Upper lobe of left lung (tissue), 4 donors: ENCODE measurements at regions not wholly inside any gene's neighbourhood (a gene's known extent, or its start where the extent isn't known, plus 50 kb on each side); places are given as distances from the start of the nearest gene placed in this dataset.

Experiments
- POLR2A ChIP-seq, 4 donors: fragments of 450-650 bp; IDR thresholded peaks; one replicate each; pipeline ENCODE4 v1.5.1; 2016 to 2017; ENCODE audit warnings: antibody characterized with exemption in 4 of 4, mild to moderate bottlenecking in 2 of 4
- POLR2AphosphoS5 ChIP-seq, 2 donors: sonication (generic); formaldehyde crosslinking; IDR thresholded peaks; one replicate each; pipeline ENCODE4 v1.5.1; 2017; ENCODE audit warnings: antibody characterized with exemption in 2 of 2
- TF ChIP-seq, protein P1 (sequence below), 6 experiments: fragments of 450-650 bp in 4 of 6; fragments of 200-600 bp in 2 of 6; sonication (generic) in 2 of 6; IDR thresholded peaks; one replicate each; pipeline ENCODE4 v1.5.1; 2016 to 2019; ENCODE audit warnings: antibody characterized with exemption in 6 of 6

DNA sequence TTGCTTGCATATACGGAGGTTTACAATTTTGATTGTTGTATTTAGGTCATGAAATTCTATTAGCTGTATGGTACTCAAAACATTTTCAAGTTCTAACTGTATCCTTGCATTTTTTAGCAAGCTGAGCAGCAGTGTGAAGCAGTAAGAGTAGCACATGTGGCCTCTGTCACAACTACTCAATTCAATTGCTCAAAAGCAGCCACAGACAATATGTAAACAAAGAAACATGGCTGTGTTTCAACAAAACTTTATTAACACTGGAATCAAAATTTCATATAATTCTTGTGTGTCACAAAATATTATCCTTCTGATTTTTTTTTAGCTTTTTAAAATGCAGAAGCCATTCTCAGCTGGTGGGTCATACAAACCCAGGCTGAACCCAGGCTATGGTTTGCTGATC is 266.7 kb upstream of the LRRN1 start:
- TF ChIP-seq, protein P1, sequence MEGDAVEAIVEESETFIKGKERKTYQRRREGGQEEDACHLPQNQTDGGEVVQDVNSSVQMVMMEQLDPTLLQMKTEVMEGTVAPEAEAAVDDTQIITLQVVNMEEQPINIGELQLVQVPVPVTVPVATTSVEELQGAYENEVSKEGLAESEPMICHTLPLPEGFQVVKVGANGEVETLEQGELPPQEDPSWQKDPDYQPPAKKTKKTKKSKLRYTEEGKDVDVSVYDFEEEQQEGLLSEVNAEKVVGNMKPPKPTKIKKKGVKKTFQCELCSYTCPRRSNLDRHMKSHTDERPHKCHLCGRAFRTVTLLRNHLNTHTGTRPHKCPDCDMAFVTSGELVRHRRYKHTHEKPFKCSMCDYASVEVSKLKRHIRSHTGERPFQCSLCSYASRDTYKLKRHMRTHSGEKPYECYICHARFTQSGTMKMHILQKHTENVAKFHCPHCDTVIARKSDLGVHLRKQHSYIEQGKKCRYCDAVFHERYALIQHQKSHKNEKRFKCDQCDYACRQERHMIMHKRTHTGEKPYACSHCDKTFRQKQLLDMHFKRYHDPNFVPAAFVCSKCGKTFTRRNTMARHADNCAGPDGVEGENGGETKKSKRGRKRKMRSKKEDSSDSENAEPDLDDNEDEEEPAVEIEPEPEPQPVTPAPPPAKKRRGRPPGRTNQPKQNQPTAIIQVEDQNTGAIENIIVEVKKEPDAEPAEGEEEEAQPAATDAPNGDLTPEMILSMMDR (IDR thresholded peaks at IDR 0.05): no peak
- no peak for TF ChIP-seq POLR2AphosphoS5 (IDR thresholded peaks at IDR 0.05)
- TF ChIP-seq POLR2A (IDR thresholded peaks at IDR 0.05): no peak
